ENCODE measurements at regions not wholly inside any gene's neighbourhood (a gene's known extent, or its start where the extent isn't known, plus 50 kb on each side); places are given as distances from the start of the nearest gene placed in this dataset.

DNA sequence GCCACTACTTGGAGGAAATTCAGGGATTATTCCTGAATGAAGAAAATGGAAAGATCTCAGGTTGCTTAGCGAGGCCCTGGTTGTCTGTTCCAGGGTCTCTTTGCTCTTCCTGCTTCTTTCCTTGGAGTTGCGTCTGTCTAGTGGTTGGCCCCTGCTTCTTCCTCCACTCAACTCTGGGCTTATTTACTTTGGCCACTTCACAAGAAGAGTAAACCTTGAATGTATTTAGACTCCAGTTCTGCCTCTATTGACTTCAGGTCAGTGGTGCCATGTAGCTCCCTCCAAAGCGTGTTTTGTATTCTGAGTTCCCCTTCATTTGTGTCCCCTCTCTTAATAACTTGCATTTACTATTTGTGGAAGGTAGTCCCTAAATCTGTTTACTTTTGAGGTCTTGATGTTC is 456.5 kb downstream of the UTRN start:
- DNase-seq (ENCODE audit: insufficient read length, low spot score) (no peak), FAIRE-seq (no peak)

DNA sequence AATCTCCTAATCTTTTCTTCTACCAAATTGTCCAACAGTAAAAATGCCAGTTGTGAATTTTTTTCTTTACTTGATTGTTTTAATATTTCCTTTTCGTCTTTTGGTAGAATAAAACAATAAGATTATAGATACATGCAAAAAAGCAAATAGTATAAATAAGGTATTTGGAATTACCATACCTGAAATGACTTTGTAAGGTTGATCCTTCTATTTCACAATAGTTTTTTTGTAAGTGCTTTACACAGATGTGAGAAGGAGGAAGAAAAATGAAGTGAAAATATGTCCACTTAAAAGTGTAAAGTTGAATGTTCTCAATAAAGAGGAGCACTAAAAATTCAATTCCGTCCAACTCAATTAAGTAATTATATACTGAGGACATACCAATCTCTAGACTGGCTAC is 457.6 kb downstream of the UTRN start:
- DNase-seq (ENCODE audit: insufficient read length, low spot score) (no peak), FAIRE-seq (no peak)

DNA sequence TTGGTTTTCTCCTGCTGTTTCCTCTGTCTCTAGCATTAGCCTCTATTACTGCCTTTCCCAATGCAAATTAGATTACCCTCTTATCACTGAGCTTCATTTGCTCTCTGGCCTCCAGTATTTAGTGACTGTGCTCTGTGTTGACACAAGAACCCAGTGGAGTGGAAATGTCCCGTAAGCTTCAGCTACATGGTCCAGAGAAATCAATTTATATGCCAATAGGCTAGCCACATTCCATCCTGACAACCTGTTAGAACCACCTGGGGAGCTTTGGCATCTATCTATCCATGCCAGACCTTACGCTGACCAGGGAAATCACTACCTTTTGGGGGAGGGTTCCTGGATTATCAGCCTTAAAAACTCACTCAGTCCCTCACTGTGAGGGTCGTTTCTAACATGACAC is 459.6 kb downstream of the UTRN start:
- DNase-seq (ENCODE audit: insufficient read length, low spot score) (no peak), FAIRE-seq (no peak)

DNA sequence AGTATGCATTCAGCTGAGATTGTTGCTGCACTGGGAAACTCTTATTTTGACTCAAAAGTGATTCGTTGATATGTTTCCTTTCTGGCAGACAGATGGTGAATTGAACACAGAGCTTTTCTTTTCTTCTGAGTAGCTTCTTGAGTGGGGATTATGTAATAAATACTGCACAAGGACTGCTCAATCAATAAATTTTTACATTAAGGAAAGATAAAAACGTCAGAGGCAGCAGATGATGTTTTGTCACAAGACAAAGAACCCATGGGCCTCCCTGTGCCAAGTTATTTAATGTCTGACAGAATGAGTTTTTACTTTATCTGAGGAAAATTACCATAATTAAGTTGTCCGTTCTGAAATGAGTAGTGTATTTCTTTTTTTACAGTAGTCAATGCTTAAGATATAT is 460.3 kb downstream of the UTRN start:
- DNase-seq (ENCODE audit: insufficient read length, low spot score), result no peak
- FAIRE-seq, result no peak

DNA sequence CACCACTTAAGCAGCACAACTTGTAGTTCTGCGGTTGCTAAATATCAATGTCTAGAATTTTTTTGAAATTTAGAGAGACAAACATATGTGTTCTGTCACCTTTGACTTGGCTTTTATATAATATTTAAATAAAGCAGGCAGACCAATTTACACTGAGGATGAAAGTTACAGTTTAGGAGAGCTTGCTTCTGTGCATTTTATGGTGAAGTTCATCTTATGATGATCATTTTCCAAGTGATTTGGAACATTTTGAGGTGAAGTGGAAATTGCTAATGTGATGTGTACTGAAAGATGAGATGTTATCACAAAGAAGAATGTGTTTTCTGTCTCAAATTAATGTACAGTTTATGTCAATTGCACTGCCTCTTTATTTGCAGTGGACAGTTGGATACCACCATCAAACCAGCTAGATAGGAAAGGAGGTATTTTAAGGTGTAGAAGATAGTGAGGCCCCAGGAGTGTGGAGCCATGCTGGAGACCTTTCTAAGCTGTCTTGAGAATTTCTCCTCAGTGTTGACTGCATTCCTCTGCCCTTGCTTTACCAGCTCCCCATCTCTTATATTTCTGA is 461.9 kb downstream of the UTRN start:
- FAIRE-seq, result no peak
- DNase-seq (ENCODE audit: insufficient read length, low spot score), result no peak

DNA sequence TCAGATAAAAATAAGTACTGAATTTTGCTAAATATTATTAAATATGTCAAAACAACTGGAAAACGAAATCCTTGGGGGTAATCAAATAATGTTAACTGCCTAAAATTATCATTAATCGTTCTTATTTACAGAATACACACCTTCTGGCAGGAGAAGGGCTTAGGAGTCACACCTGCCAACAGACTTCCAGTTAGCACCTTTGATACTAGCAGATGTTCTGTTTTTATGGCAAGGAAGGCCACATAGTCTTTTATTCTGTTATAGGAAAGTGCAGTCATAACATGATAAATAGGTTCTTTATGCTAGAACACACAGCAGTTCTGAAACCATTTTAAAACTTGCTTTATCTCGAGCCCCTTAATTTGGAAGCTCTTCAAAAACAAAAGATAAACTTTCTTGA is 464.1 kb downstream of the UTRN start:
- FAIRE-seq (no peak), DNase-seq (ENCODE audit: insufficient read length, low spot score) (no peak)

DNA sequence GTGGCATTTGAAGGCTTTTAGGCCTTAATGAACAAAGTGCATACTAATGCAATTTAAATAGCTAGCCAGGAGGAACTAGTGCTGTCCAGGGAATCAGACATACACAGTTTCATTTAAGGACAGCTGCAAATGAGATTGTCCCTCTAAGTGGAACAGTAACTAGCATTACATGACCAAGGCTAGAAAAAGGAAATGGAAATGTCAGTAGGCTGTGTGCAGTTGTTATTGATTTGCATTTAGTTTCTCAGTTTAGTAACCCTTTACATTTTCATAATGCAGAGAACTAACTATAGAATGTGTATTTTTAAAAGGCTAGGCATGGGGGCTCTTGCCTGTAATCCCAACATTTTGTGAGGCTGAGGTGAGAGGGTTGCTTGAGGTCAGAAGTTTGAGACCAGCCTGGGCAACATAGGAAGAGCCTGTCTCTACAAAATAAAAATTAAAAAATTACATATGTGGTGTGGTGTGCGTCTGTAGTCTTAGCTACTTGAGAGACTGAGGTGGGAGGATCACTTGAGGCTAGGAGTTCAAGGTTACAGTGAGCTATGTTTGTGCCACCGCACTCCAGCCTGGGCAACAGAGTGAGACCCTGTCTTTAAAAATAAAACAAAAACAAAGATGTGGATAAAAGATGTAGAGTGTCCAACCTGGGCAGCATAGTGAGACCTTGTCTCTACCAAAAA is 468.0 kb downstream of the UTRN start:
- FAIRE-seq, result no peak
- no peak for DNase-seq (ENCODE audit: insufficient read length, low spot score)

DNA sequence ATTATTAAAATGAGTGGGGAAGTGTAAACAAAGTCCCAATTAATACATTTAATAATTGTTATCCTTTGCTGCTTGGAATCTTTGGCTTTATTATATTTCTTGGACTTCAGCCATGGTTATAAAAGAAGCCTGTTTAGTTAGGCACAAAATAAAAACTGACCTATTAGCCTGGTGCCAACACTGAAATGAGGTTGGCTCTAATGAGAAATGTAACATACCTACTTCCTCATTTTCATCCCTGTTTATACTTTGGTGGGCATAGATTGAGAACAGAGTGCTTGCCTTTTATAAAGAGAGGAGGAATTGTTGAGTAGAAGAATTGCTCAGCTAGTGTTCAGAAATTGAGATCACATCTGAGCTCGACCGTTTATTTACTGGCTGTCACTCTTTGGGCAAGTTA is 471.3 kb downstream of the UTRN start:
- DNase-seq (ENCODE audit: insufficient read length, low spot score) (no peak), FAIRE-seq (no peak)

DNA sequence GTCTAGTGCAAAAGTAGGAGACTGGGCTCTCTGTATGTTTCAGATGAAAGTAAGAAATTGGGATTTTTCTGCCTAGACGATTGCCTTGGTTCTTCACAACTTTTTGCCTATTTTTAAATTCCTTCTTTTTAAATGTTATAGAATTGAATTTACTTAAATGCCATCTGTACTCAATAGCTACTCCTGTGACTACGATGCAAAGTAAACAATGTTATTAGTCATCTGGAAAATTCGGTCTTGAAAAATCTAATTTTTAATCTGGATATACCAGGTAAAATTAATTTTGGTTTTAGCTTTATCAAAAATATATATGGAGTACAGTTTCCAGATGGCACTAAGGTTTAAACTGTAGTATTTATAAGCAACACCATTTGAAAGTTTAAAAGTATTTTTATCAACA is 472.2 kb downstream of the UTRN start:
- no peak for FAIRE-seq
- no peak for DNase-seq (ENCODE audit: insufficient read length, low spot score)

DNA sequence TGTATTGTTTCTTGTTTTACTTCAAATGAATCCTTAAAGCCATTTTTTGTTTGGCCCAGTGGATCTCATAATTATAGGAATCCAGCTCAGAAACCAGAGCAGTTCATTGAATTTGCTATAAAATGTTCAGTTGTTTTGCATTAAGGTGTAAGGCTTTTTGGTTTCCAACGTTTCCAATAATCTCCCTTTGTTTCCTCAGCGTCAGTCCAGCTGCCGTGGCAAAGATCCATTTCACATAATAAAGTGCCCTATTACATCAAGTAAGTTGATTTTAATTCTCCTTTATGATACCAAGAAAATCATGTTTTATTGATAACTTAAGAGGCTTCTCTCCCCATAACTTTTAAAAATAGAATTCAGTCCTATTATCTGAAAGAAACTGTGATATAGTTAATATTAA is 472.6 kb downstream of the UTRN start:
- DNase-seq (ENCODE audit: insufficient read length, low spot score), result no peak
- FAIRE-seq, result no peak

DNA sequence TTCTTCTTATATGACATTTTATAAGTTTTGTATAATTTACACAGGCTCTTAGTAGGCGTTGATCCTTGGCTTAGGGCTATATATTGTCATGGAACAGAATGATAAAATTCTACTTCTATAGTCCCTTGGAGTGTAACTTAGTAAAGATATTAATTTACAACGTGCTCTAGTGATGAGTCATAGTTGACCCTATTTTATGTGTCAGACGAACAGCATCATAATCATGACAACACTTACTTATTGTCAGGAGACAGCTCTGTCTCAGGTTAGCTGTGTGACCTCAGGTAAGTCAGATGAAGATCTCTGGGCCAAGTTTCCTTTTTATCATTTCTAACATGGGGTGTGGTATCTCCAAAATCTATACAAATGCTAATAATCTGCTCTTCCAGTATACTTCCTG is 473.5 kb downstream of the UTRN start:
- FAIRE-seq (no peak), DNase-seq (ENCODE audit: insufficient read length, low spot score) (peak; percentile 5)

DNA sequence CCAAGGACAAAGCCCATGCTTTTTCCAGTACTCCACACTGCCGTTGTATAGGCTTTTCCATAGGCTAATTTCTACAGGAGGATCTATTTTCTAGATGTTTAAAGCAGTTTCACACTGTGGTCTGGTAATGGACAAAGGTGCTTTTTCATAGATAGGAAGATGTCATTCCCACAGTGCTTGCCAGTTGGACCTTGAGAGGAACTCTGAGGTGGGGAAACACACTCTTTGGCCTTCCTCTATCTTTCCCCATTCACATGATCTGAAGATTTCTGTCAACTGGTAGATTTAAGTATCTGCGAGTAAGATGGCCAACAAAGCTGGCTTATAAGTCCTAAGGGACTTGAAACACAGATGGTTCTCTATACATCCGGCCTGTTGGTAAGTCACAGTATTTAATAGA is 477.3 kb downstream of the UTRN start:
- DNase-seq (ENCODE audit: insufficient read length, low spot score), result no peak
- no peak for FAIRE-seq

DNA sequence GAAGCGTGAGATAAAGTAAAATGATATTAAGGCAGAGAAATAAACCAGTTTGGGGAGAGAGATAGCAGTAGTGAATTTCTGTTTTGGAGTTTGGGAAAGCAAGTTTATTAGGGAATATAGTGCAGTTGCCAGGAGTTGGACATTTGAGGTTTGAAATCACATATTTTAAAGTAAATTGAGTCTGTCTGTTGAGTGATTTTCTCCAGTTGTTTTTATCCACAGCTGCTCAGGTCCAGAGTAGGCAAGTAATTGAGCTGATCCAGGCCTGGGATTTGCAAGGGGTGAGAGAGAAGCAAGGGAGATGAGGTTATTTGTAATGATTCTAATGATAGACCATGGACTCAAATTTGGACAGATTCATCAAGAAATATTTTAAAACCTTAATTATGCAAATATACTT is 481.9 kb downstream of the UTRN start:
- DNase-seq (ENCODE audit: insufficient read length, low spot score), result no peak
- FAIRE-seq, result no peak

DNA sequence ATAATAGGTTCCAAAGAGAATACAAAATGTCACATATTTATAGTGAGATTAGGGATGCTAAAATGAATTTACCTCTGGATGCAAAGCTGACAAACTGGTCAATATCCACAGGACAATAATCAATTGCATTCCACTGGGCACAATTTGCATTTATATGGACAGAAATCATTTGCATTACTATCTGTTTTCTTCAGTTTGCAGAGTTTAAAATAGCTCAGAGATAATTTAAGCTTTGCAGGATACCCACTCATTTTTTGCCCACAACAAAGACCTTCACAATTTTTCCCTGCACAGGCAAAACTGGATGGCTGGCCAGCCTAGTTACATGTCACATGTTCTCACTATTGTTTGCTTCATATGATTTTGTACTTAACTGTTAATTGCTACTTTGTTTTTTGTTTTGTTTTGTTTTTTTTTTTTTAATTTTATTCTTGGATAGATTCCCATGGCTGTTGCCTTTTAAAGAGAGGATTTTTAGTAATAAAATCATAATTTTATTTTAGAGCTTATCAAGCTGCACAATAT is 483.5 kb downstream of the UTRN start:
- DNase-seq (ENCODE audit: insufficient read length, low spot score) (no peak), FAIRE-seq (no peak)

DNA sequence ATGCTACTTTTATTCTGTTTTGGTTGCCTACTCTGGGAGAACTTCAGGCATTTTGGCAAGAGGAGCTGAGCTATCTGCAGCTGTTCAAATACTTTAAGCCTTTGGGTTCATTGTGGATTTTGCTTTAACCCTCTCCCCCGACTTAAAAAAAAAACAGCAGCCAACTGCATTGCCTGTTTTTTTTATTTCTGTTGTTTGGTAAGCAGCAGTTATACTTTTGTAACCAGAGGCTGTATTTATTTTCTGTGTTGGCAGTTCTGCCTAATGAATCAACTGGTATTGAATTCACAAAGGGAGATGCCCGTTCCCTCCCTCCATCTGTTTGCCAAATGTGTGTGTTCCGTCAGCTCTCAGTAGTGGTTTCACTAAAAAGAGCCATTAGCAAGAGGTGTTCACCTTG is 484.0 kb downstream of the UTRN start:
- DNase-seq (ENCODE audit: insufficient read length, low spot score) (no peak), FAIRE-seq (no peak)

DNA sequence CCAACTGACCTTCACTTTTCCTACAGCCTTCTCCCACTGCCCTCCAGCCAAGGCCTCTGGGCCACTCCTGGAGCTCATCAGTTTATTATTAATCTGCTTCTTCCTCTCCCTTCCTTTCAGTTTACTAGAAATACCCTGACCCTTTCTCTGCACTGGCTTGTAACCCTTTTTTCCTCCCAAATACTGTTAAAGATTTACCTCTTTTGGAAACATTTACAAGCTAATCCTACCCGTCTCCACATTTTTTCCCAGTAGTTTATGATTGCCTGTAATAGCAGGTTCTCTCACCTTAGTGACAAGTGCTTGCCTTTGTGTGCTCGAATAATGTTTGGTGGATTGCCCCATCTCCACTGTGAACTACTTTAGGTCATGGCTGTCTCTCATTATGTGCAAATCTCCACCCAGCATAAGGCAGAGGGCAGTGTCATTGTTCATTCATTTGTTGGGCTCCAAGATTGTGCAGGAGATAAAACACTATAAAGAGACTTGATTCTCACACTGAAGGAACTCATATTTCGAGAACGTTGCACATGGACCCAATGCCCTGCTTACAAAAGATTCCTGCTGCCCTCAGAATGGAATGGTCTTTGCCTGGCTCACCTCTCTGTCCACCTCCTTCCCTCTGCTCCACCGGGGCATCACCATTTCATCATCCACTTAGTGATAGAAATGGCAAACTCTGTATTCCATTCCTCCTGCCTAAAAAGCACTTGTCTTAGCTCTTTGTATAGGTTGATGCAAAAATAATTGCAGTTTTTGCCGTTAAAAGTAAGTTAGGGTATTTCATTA is 491.1 kb downstream of the UTRN start:
- no peak for FAIRE-seq
- DNase-seq (ENCODE audit: insufficient read length, low spot score), result no peak

DNA sequence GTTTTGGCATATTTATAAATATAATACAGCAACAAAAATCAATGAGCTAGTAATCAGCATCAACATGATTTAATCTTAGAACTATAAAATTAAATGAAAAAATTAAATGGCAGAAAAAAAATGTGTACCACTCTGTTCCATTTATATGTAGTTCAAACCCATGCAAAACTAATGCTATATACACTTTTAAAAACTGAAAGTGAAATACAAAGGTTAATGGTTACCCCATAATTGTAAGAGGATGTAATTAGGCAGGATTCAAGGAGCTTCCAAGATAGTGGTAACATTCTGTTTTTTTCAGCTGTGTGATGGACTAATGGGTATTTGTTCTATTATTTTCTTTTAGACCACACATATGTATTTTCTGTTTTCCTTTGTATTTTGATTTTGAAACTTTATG is 492.1 kb downstream of the UTRN start:
- DNase-seq (ENCODE audit: insufficient read length, low spot score) (no peak), FAIRE-seq (no peak)

DNA sequence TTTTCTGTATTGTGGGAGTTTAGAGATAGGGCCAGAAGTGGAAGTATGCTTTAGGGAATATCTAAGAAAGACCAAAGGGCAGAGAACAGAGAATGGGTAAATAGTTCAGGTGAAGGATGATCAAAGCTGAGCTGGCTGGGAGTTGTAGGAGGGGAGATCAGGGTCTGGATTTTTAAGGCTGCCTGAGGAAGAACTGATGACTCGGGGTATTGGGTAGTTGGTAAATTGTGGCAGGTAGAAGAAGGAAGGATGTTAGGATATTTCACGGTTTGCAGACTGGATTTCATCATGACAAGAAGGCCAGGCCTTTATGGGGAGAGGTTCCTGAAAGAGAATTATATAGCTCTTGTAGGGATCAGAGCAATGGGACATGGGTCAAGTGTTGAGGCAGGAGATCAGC is 492.9 kb downstream of the UTRN start:
- FAIRE-seq (no peak), DNase-seq (ENCODE audit: insufficient read length, low spot score) (no peak)

DNA sequence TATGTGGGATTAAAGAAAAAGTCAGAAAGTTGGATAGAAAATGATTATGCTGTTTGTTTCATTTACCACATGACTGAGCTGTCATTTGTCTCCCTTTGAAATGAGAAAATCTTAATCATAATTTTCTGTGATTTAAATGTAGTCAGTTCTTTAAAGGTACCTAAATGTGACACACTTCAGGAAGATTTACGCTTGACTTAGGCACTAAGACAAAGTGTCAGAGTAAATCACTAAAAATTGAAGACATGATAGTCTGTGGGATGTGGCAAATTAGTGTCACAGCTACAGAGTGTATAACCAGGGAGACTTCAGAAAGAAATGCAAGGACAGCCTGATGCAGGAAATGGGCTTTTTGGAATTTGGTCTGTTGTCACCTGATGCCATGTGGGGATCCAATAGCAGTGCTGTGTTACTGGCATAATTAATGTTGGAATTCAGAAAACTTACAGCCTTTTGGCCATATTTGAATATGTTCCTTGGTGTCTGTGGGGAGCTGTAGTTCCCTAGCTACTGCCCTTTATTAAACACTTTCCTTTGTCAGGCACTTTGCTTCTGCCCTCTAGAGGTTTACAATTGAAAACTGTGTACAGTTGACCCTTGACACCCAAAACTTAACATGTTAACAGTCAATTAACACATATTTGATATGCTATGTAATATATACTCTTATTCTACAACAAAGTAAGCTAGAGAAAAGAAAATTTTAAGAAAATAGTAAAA is 493.8 kb downstream of the UTRN start:
- FAIRE-seq, result no peak

DNA sequence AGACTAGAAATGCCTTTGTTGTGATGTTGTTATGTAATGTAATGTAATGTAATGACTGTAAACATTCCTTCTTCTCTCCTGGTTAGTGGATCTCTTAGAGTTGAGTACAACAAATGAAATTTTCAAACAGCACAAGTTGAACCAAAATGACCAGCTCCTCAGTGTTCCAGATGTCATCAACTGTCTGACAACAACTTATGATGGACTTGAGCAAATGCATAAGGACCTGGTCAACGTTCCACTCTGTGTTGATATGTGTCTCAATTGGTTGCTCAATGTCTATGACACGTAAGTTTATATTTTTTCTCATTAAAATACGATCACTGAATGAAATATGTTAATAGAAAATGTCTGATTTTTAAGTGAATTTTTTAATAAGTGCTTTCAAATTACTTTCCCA is 496.7 kb downstream of the UTRN start:
- DNase-seq (ENCODE audit: insufficient read length, low spot score), result no peak
- no peak for FAIRE-seq

More for the DNA sequence above, 493.8 kb downstream of the UTRN start:
- DNase-seq (ENCODE audit: insufficient read length, low spot score), result no peak

DNA sequence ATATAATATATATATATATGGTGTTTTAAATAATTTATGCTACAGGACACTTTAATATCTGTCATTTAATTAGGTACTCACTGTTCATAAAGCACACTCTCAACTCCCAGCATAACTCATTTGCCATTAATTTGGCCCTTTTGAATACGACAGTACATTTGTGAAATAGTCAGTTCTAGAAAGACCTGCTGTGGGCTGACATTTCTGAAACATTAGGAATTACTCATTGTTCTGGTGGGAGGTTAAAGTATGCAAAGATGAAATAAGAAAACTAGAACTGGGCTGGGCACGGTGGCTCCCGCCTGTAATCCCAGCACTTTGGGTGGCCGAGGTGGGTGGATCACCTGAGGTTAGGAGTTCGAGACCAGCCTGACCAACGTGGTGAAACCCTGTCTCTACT is 497.5 kb downstream of the UTRN start:
- FAIRE-seq (no peak), DNase-seq (ENCODE audit: insufficient read length, low spot score) (no peak)

All from HTR-8/SVneo (cell line).